Neural progenitor cell (in vitro differentiated cells): ENCODE measurements at regions not wholly inside any gene's neighbourhood (a gene's known extent, or its start where the extent isn't known, plus 50 kb on each side); places are given as distances from the start of the nearest gene placed in this dataset.
"Not testable (repeated sequence)": the region's sequence is repeated elsewhere in the genome, so short reads cannot be mapped to it uniquely, and the experiment has no call there.

Experiments used
- DNase-seq: peaks from one replicate; pipeline ENCODE4 v3.0.0-alpha.2; 2016; ENCODE audit warnings: low spot score
- H2AFZ ChIP-seq: fragments of 200-600 bp; sonication (generic); replicated peaks from 2 replicates; pipeline ENCODE4 v1.6.1; 2016; ENCODE audit warnings: antibody characterized with exemption
- H3F3A ChIP-seq: fragments of 200-600 bp; sonication (generic); 2 replicates; pipeline ENCODE4 v1.6.1; 2016; ENCODE audit warnings: antibody characterized with exemption, low read depth
- H3K27ac ChIP-seq: fragments of 200-600 bp; sonication (generic); 2 replicates; pipeline ENCODE4 v1.5.1; 2016; ENCODE audit warnings: mild to moderate bottlenecking
- H3K27me3 ChIP-seq: fragments of 200-600 bp; sonication (generic); 2 replicates; pipeline ENCODE4 v1.6.1; 2016; ENCODE audit warnings: mild to moderate bottlenecking, moderate library complexity
- H3K36me3 ChIP-seq: fragments of 200-600 bp; sonication (generic); 2 replicates; pipeline ENCODE4 v1.5.1; 2016
- H3K4me1 ChIP-seq: fragments of 200-600 bp; sonication (generic); 2 replicates; pipeline ENCODE4 v1.6.1; 2016; ENCODE audit warnings: mixed run types
- H3K4me2 ChIP-seq: fragments of 200-600 bp; sonication (generic); 2 replicates; pipeline ENCODE4 v1.6.1; 2016
- H3K4me3 ChIP-seq: fragments of 200-600 bp; sonication (generic); 2 replicates; pipeline ENCODE4 v1.5.1; 2016
- H3K79me2 ChIP-seq: fragments of 200-600 bp; sonication (generic); 2 replicates; pipeline ENCODE4 v1.6.1; 2016; ENCODE audit warnings: low read depth
- H3K9ac ChIP-seq: fragments of 200-600 bp; sonication (generic); 2 replicates; pipeline ENCODE4 v1.6.1; 2016
- H3K9me3 ChIP-seq: fragments of 200-600 bp; sonication (generic); 2 replicates; pipeline ENCODE4 v1.5.1; 2016; ENCODE audit warnings: low read depth
- H4K20me1 ChIP-seq: fragments of 200-600 bp; sonication (generic); 2 replicates; pipeline ENCODE4 v1.6.1; 2016; ENCODE audit warnings: low read depth
- H3K27ac Mint-ChIP-seq: 3 replicates; pipeline ENCODE4 v1.8.0; 2021; ENCODE audit warnings: mixed read lengths
- H3K27me3 Mint-ChIP-seq: 2 replicates; pipeline ENCODE4 v1.8.0; 2022; ENCODE audit warnings: low read depth, mild to moderate bottlenecking, inconsistent platforms, moderate library complexity, mixed read lengths; ENCODE audit not compliant: insufficient read depth
- H3K36me3 Mint-ChIP-seq: 3 replicates; pipeline ENCODE4 v1.8.0; 2021; ENCODE audit warnings: mixed read lengths
- H3K4me1 Mint-ChIP-seq: 3 replicates; pipeline ENCODE4 v1.8.0; 2021; ENCODE audit warnings: mixed read lengths
- H3K4me3 Mint-ChIP-seq: 3 replicates; pipeline ENCODE4 v1.8.0; 2021; ENCODE audit warnings: mild to moderate bottlenecking, moderate library complexity, mixed read lengths
- H3K9me3 Mint-ChIP-seq: 3 replicates; pipeline ENCODE4 v1.8.0; 2020; ENCODE audit warnings: mixed read lengths
- EZH2 ChIP-seq: fragments of 200-600 bp; sonication (generic); IDR thresholded peaks from 2 replicates; pipeline ENCODE4 v1.6.1; 2017; ENCODE audit warnings: antibody characterized with exemption, mild to moderate bottlenecking, moderate library complexity
- EZH2phosphoT487 ChIP-seq: fragments of 200-600 bp; sonication (generic); IDR thresholded peaks from 2 replicates; pipeline ENCODE4 v1.6.1; 2017; ENCODE audit warnings: antibody characterized with exemption
- TF ChIP-seq, protein P1 (sequence below): fragments of 200-600 bp; sonication (generic); IDR thresholded peaks from 2 replicates; pipeline ENCODE4 v1.5.1; 2017; ENCODE audit warnings: antibody characterized with exemption, mild to moderate bottlenecking

DNA sequence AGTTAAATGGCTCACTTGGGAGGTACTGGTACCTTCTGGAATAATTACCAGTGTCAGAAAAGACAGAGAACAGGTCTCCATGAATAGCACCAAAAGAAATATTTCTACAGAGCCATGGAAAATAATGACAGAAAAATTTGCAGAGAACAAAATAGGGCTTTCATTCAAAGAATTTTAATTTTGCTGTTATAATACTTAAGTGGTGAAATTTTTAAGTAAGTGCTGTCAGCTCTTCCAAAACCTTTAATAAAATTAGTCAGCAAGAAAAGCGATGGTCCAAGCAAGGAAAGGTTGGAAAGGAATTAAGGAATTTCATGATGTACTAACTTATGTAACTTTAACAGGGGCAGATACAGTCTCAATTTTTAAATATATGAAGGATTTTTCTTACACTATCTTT is 359.2 kb downstream of the NR2F1-AS1 start:
- no peaks in the 10 kb centered on the region for H3K27me3 ChIP-seq
- H3K27ac ChIP-seq: no peak overlapping the region
- H3K79me2 ChIP-seq: no peaks in the 10 kb centered on the region
- H3K4me3 ChIP-seq: no peak overlapping the region
- H3K36me3 ChIP-seq: no peaks in the 10 kb centered on the region
- H3K4me1 Mint-ChIP-seq: peaks cover 10% of the 10 kb centered on the region
- no peaks in the 10 kb centered on the region for H4K20me1 ChIP-seq
- H3F3A ChIP-seq: peaks cover 8% of the 10 kb centered on the region
- TF ChIP-seq, protein P1, sequence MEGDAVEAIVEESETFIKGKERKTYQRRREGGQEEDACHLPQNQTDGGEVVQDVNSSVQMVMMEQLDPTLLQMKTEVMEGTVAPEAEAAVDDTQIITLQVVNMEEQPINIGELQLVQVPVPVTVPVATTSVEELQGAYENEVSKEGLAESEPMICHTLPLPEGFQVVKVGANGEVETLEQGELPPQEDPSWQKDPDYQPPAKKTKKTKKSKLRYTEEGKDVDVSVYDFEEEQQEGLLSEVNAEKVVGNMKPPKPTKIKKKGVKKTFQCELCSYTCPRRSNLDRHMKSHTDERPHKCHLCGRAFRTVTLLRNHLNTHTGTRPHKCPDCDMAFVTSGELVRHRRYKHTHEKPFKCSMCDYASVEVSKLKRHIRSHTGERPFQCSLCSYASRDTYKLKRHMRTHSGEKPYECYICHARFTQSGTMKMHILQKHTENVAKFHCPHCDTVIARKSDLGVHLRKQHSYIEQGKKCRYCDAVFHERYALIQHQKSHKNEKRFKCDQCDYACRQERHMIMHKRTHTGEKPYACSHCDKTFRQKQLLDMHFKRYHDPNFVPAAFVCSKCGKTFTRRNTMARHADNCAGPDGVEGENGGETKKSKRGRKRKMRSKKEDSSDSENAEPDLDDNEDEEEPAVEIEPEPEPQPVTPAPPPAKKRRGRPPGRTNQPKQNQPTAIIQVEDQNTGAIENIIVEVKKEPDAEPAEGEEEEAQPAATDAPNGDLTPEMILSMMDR: no peak
- TF ChIP-seq EZH2phosphoT487 (no peak), EZH2 (no peak)
- H3K27ac Mint-ChIP-seq: no peak overlapping the region
- peaks cover 19% of the 10 kb centered on the region for H3K4me1 ChIP-seq
- DNase-seq: no peak
- H3K9ac ChIP-seq: no peak overlapping the region
- H3K4me3 Mint-ChIP-seq: no peak overlapping the region
- no peaks in the 10 kb centered on the region for H3K36me3 Mint-ChIP-seq
- no peak overlapping the region for H2AFZ ChIP-seq
- H3K27me3 Mint-ChIP-seq: peaks cover 3% of the 10 kb centered on the region
- H3K9me3 ChIP-seq: no peaks in the 10 kb centered on the region
- H3K4me2 ChIP-seq: no peak overlapping the region
- peaks cover 2% of the 10 kb centered on the region for H3K9me3 Mint-ChIP-seq

DNA sequence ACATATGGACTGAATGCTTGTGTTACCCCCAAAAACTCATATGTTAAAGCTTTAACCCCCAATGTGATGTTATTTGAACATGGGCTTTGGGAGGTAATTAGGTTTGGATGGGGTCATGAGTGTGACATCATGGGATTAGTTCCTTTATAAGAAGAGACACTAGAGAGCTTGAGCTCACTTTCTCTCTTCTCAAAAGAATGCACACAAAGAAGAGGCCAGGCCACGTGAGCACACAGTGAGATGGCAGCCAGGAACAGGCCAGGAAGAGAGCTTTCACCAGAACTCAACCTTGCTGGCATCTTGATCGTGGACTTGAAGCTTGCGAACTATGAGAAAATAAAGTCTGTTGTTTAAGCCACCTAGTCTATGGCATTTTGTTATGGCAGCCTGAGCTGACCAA is 360.6 kb downstream of the NR2F1-AS1 start:
- H3K27ac ChIP-seq: no peak overlapping the region
- H3K79me2 ChIP-seq: no peaks in the 10 kb centered on the region
- H3K9me3 ChIP-seq: no peaks in the 10 kb centered on the region
- peaks cover 19% of the 10 kb centered on the region for H3K4me1 ChIP-seq
- no peak overlapping the region for H2AFZ ChIP-seq
- H3K36me3 ChIP-seq: no peaks in the 10 kb centered on the region
- H3F3A ChIP-seq: peaks cover 8% of the 10 kb centered on the region
- no peak overlapping the region for H3K9ac ChIP-seq
- Mint-ChIP-seq H3K27ac (peak overlapping the region; percentile 90), H3K36me3 (no peaks in the 10 kb centered on the region), H3K27me3 (peaks cover 3% of the 10 kb centered on the region), H3K9me3 (peaks cover 2% of the 10 kb centered on the region), H3K4me1 (peaks cover 10% of the 10 kb centered on the region), H3K4me3 (no peak overlapping the region)
- H4K20me1 ChIP-seq: no peaks in the 10 kb centered on the region
- no peaks in the 10 kb centered on the region for H3K27me3 ChIP-seq
- no peak overlapping the region for H3K4me3 ChIP-seq
- TF ChIP-seq, protein P1: no peak
- TF ChIP-seq EZH2phosphoT487 (no peak), EZH2 (no peak)
- H3K4me2 ChIP-seq: peak overlapping the region; percentile 27
- DNase-seq: peak; percentile 62

DNA sequence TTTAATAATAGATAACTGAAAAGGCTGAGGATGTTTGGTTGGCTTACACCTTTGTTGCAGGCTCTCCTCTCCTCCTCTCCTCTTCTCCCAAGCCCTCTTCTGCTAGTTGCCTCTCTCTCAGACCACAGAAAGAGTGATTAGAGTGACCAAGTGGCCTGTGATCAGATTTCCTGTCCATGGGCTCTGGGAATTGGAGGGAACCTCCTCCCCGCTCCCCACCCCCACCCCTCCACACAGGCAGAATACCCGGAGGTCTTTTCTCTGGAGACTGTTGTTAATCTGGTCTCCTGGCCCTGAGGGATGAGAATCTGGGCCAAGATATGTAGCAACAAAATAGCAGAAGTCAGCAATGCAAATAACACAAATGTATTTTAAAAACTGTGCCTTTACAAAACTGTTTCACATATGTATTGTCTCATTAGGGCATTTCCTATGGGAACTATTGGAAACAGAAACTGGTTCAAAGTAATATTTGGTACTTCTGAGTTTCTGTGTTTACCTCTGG is 361.3 kb downstream of the NR2F1-AS1 start:
- Histone ChIP-seq H3K4me1 (peaks cover 19% of the 10 kb centered on the region), H3F3A (peaks cover 8% of the 10 kb centered on the region), H3K4me2 (no peak overlapping the region), H2AFZ (no peak overlapping the region), H3K79me2 (no peaks in the 10 kb centered on the region), H3K9me3 (no peaks in the 10 kb centered on the region), H3K27ac (peak overlapping the region; percentile 36), H3K27me3 (no peaks in the 10 kb centered on the region), H3K36me3 (no peaks in the 10 kb centered on the region), H4K20me1 (no peaks in the 10 kb centered on the region), H3K4me3 (no peak overlapping the region), H3K9ac (no peak overlapping the region)
- DNase-seq: peak; percentile 30
- H3K27ac Mint-ChIP-seq: no peak overlapping the region
- no peaks in the 10 kb centered on the region for H3K36me3 Mint-ChIP-seq
- H3K9me3 Mint-ChIP-seq: no peaks in the 10 kb centered on the region
- no peaks in the 10 kb centered on the region for H3K27me3 Mint-ChIP-seq
- peaks cover 10% of the 10 kb centered on the region for H3K4me1 Mint-ChIP-seq
- TF ChIP-seq EZH2phosphoT487: no peak
- no peak for TF ChIP-seq EZH2
- TF ChIP-seq, protein P1: no peak
- H3K4me3 Mint-ChIP-seq: no peak overlapping the region

DNA sequence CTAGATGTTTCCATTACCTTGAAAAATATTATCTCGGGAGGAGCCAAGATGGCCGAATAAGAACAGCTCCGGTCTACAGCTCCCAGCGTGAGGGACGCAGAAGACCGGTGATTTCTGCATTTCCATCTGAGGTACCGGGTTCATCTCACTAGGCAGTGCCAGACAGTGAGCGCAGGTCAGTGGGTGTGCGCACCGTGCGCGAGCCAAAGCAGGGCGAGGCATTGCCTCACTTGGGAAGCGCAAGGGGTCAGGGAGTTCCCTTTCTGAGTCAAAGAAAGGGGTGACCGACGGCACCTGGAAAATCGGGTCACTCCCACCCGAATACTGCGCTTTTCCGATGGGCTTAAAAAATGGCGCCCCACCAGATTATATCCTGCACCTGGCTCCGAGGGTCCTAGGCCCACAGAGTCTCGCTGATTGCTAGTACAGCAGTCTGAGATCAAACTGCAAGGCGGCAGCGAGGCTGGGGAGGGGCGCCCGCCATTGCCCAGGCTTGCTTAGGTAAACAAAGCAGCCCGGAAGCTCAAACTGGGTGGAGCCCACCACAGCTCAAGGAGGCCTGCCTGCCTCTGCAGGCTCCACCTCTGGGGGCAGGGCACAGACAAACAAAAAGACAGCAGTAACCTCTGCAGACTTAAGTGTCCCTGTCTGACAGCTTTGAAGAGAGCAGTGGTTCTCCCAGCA is 367.8 kb downstream of the NR2F1-AS1 start:
- H3F3A ChIP-seq, H3K9me3 ChIP-seq, H3K27ac ChIP-seq, H3K9me3 Mint-ChIP-seq, H3K4me2 ChIP-seq, H3K79me2 ChIP-seq, H3K9ac ChIP-seq, DNase-seq, H3K4me1 Mint-ChIP-seq, H3K4me3 ChIP-seq, H3K4me3 Mint-ChIP-seq, H3K4me1 ChIP-seq, H3K27me3 Mint-ChIP-seq, H2AFZ ChIP-seq, H4K20me1 ChIP-seq, H3K36me3 ChIP-seq, H3K27ac Mint-ChIP-seq, H3K27me3 ChIP-seq, H3K36me3 Mint-ChIP-seq: not testable (repeated sequence)
